GM23338 (cell line): ENCODE measurements at regions not wholly inside any gene's neighbourhood (a gene's known extent, or its start where the extent isn't known, plus 50 kb on each side); places are given as distances from the start of the nearest gene placed in this dataset.

Experiments used
- ATAC-seq: fragments of 200-7000 bp; cut with Tn5 transposase; 3 replicates; pipeline ENCODE4 v1.9.1; 2020
- DNase-seq: peaks from one replicate; pipeline ENCODE4 v3.0.0-alpha.2; 2015; ENCODE audit warnings: low spot score
- H2AFZ ChIP-seq: fragments of 200-600 bp; sonication (generic); 2 replicates; pipeline ENCODE4 v1.8.0; 2016; ENCODE audit warnings: antibody characterized with exemption, mild to moderate bottlenecking, moderate library complexity
- H3F3A ChIP-seq: fragments of 200-600 bp; sonication (generic); replicated peaks from 2 replicates; pipeline ENCODE4 v1.8.0; 2017; ENCODE audit warnings: antibody characterized with exemption, mixed run types, low read depth
- H3K27ac ChIP-seq: fragments of 200-600 bp; sonication (generic); 2 replicates; pipeline ENCODE4 v1.6.1; 2016; ENCODE audit warnings: low read depth
- H3K27me3 ChIP-seq: fragments of 200-600 bp; sonication (generic); 2 replicates; pipeline ENCODE4 v1.8.0; 2016; ENCODE audit warnings: mild to moderate bottlenecking, mixed run types, moderate library complexity; ENCODE audit not compliant: insufficient read depth
- H3K36me3 ChIP-seq: fragments of 200-600 bp; sonication (generic); 2 replicates; pipeline ENCODE4 v1.8.0; 2016; ENCODE audit warnings: mild to moderate bottlenecking; ENCODE audit not compliant: insufficient read depth
- H3K4me1 ChIP-seq: fragments of 200-600 bp; sonication (generic); 2 replicates; pipeline ENCODE4 v1.8.0; 2016; ENCODE audit warnings: mild to moderate bottlenecking, moderate library complexity; ENCODE audit not compliant: insufficient read depth
- H3K4me2 ChIP-seq: fragments of 200-600 bp; sonication (generic); 2 replicates; pipeline ENCODE4 v1.7.1; 2017; ENCODE audit warnings: mixed run types
- H3K4me3 ChIP-seq: fragments of 200-600 bp; sonication (generic); 2 replicates; pipeline ENCODE4 v1.6.1; 2016; ENCODE audit warnings: mixed run types
- H3K79me2 ChIP-seq: fragments of 200-600 bp; sonication (generic); replicated peaks from 2 replicates; pipeline ENCODE4 v1.8.0; 2017; ENCODE audit warnings: mild to moderate bottlenecking; ENCODE audit not compliant: insufficient read depth
- H3K9me2 ChIP-seq: fragments of 200-600 bp; sonication (generic); 2 replicates; pipeline ENCODE4 v1.8.0; 2017; ENCODE audit not compliant: insufficient read depth
- H4K20me1 ChIP-seq: fragments of 200-600 bp; sonication (generic); replicated peaks from 2 replicates; pipeline ENCODE4 v1.8.0; 2017; ENCODE audit warnings: mild to moderate bottlenecking; ENCODE audit not compliant: insufficient read depth
- H3K27ac Mint-ChIP-seq: 2 replicates; pipeline ENCODE4 v1.8.0; 2020; ENCODE audit warnings: inconsistent platforms, mild to moderate bottlenecking, moderate library complexity, mixed read lengths
- H3K27me3 Mint-ChIP-seq: 3 replicates; pipeline ENCODE4 v1.8.0; 2022; ENCODE audit warnings: low read depth, mild to moderate bottlenecking, moderate library complexity, mixed read lengths, inconsistent platforms; ENCODE audit not compliant: insufficient read depth, poor library complexity
- H3K36me3 Mint-ChIP-seq: 3 replicates; pipeline ENCODE4 v1.8.0; 2021; ENCODE audit warnings: low read depth, mild to moderate bottlenecking, inconsistent platforms, moderate library complexity, mixed read lengths
- H3K4me1 Mint-ChIP-seq: 3 replicates; pipeline ENCODE4 v1.8.0; 2020; ENCODE audit warnings: mild to moderate bottlenecking, inconsistent platforms, mixed read lengths
- H3K4me3 Mint-ChIP-seq: 3 replicates; pipeline ENCODE4 v1.8.0; 2021; ENCODE audit warnings: moderate library complexity, mild to moderate bottlenecking, inconsistent platforms, mixed read lengths
- H3K9me3 Mint-ChIP-seq: 3 replicates; pipeline ENCODE4 v1.8.0; 2020; ENCODE audit warnings: moderate library complexity, mild to moderate bottlenecking, inconsistent platforms, mixed read lengths
- EZH2 ChIP-seq: fragments of 200-600 bp; sonication (generic); IDR thresholded peaks from one replicate; pipeline ENCODE4 v1.8.0; 2017; ENCODE audit warnings: antibody characterized with exemption, mild to moderate bottlenecking, low read depth; ENCODE audit not compliant: unreplicated experiment
- EZH2phosphoT487 ChIP-seq: fragments of 200-600 bp; sonication (generic); IDR thresholded peaks from one replicate; pipeline ENCODE4 v1.8.1; 2018; ENCODE audit warnings: antibody characterized with exemption; ENCODE audit not compliant: unreplicated experiment
- JUNB ChIP-seq: IDR thresholded peaks from one replicate; pipeline ENCODE4 v1.6.1; 2016; ENCODE audit warnings: antibody characterized with exemption; ENCODE audit not compliant: unreplicated experiment
- NANOG ChIP-seq: IDR thresholded peaks from 2 replicates; pipeline ENCODE4 v1.6.1; 2016; ENCODE audit warnings: antibody characterized with exemption, borderline replicate concordance
- STAT1 ChIP-seq: IDR thresholded peaks from one replicate; pipeline ENCODE4 v1.6.1; 2016; ENCODE audit warnings: antibody characterized with exemption; ENCODE audit not compliant: unreplicated experiment
- TF ChIP-seq, protein P1 (sequence below): IDR thresholded peaks from 2 replicates; pipeline ENCODE4 v1.6.1; 2016; ENCODE audit warnings: antibody characterized with exemption
- TF ChIP-seq, protein P2 (sequence below): IDR thresholded peaks from one replicate; pipeline ENCODE4 v1.6.1; 2018; ENCODE audit warnings: antibody characterized with exemption; ENCODE audit not compliant: unreplicated experiment

DNA sequence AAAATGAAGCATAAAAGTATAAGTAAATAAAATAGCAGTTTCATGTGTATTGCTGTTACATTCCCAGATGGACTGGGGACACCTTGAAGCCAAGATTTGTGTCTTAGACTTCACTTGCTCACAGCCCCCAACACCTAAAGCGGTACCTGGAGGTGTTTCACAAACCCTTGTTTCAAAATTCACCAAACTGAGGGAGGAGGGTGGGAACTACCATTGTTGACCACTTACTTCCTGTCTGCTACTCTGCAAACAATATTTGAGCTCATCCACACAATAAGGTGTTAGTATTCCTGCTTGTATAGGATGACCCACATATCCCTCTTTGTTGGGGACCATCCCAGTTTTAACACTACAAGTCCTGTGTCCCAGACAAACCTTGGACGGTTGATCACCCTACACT, 115.9 kb upstream of the SYT6 start (continued):
- TF ChIP-seq, protein P1, sequence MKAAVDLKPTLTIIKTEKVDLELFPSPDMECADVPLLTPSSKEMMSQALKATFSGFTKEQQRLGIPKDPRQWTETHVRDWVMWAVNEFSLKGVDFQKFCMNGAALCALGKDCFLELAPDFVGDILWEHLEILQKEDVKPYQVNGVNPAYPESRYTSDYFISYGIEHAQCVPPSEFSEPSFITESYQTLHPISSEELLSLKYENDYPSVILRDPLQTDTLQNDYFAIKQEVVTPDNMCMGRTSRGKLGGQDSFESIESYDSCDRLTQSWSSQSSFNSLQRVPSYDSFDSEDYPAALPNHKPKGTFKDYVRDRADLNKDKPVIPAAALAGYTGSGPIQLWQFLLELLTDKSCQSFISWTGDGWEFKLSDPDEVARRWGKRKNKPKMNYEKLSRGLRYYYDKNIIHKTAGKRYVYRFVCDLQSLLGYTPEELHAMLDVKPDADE = no peak
- TF ChIP-seq STAT1 = no peak

DNA sequence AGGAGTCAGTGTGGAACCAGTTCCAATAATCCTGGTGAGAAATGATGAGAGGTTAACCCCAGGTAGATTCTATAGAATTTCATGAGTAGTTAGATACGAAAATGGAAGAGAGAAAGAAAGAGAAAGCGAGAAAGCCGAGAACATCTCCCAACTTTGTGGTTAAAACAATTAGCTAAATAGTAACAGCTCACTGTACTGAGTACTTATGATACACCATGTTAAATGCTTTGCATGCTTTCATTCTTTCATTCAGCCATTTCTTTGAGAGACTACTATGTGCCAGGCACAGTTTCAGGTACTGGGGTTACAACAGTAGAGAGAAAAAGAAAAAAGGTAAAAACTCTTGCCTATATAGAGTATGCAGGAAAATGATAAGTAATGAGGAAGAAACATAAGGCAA, 109.7 kb upstream of the SYT6 start:
- ATAC-seq (no peak), DNase-seq (no peak)
- Histone ChIP-seq H3K9me2 (peaks cover 21% of the 10 kb centered on the region), H3K4me2 (no peak overlapping the region), H2AFZ (0 out of 2 replicates have a peak overlapping the region, but pooled peaks have one; percentile 92), H4K20me1 (no peaks in the 10 kb centered on the region), H3F3A (no peaks in the 10 kb centered on the region), H3K36me3 (no peaks in the 10 kb centered on the region), H3K4me1 (no peaks in the 10 kb centered on the region), H3K79me2 (no peaks in the 10 kb centered on the region), H3K27ac (no peak overlapping the region), H3K27me3 (0 out of 2 replicates have a peak, but pooled peaks cover 5% of the 10 kb centered on the region), H3K4me3 (no peak overlapping the region)
- Mint-ChIP-seq H3K9me3 (no peaks in the 10 kb centered on the region; the same call in 2 of the 3 replicates), H3K36me3 (no peaks in the 10 kb centered on the region), H3K27ac (no peak overlapping the region), H3K4me1 (no peaks in the 10 kb centered on the region), H3K4me3 (no peak overlapping the region), H3K27me3 (no peaks in the 10 kb centered on the region)
- no peak for TF ChIP-seq NANOG
- TF ChIP-seq, protein P2, sequence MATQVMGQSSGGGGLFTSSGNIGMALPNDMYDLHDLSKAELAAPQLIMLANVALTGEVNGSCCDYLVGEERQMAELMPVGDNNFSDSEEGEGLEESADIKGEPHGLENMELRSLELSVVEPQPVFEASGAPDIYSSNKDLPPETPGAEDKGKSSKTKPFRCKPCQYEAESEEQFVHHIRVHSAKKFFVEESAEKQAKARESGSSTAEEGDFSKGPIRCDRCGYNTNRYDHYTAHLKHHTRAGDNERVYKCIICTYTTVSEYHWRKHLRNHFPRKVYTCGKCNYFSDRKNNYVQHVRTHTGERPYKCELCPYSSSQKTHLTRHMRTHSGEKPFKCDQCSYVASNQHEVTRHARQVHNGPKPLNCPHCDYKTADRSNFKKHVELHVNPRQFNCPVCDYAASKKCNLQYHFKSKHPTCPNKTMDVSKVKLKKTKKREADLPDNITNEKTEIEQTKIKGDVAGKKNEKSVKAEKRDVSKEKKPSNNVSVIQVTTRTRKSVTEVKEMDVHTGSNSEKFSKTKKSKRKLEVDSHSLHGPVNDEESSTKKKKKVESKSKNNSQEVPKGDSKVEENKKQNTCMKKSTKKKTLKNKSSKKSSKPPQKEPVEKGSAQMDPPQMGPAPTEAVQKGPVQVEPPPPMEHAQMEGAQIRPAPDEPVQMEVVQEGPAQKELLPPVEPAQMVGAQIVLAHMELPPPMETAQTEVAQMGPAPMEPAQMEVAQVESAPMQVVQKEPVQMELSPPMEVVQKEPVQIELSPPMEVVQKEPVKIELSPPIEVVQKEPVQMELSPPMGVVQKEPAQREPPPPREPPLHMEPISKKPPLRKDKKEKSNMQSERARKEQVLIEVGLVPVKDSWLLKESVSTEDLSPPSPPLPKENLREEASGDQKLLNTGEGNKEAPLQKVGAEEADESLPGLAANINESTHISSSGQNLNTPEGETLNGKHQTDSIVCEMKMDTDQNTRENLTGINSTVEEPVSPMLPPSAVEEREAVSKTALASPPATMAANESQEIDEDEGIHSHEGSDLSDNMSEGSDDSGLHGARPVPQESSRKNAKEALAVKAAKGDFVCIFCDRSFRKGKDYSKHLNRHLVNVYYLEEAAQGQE = no peak
- no peak for TF ChIP-seq EZH2phosphoT487
- no peak for TF ChIP-seq STAT1

DNA sequence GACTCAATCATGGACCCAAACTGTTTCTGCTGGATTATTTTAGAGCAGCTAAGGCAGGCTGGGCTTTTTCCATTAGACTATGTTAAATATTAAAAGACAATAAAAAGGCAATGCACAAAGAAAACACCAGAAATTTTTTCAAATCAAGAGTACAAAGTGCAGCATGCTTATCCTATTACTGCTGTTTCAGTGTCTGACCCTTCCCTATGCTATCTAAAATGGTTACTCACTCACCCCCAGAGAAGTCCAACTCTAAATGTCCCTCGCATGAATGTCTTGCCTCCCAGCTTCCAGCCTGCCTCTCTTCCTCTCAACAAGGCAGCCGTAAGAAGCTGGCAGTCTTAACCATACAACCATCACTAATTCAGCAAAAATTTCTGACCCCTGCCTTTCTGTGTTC, 108.7 kb upstream of the SYT6 start:
- no peaks in the 10 kb centered on the region for H3K36me3 ChIP-seq
- TF ChIP-seq JUNB (no peak), EZH2phosphoT487 (no peak), EZH2 (no peak)
- TF ChIP-seq, protein P2 = no peak
- Mint-ChIP-seq H3K27ac (no peak overlapping the region), H3K36me3 (no peaks in the 10 kb centered on the region), H3K4me1 (no peaks in the 10 kb centered on the region), H3K4me3 (no peak overlapping the region), H3K27me3 (no peaks in the 10 kb centered on the region), H3K9me3 (no peaks in the 10 kb centered on the region; the same call in 2 of the 3 replicates)
- no peak overlapping the region for H3K4me3 ChIP-seq
- H4K20me1 ChIP-seq = no peaks in the 10 kb centered on the region
- no peaks in the 10 kb centered on the region for H3F3A ChIP-seq
- peak overlapping the region; percentile 92 for H2AFZ ChIP-seq
- DNase-seq = no peak
- 0 out of 2 replicates have a peak, but pooled peaks cover 5% of the 10 kb centered on the region for H3K27me3 ChIP-seq
- ATAC-seq = no peak
- H3K79me2 ChIP-seq = no peaks in the 10 kb centered on the region
- no peak overlapping the region for H3K27ac ChIP-seq
- H3K4me1 ChIP-seq = no peaks in the 10 kb centered on the region
- H3K4me2 ChIP-seq = no peak overlapping the region
- H3K9me2 ChIP-seq = peaks cover 21% of the 10 kb centered on the region
